SK-N-MC (cell line): ENCODE measurements at regions not wholly inside any gene's neighbourhood (a gene's known extent, or its start where the extent isn't known, plus 50 kb on each side); places are given as distances from the start of the nearest gene placed in this dataset.

Source experiments
- EZH2 ChIP-seq: fragments of 200-600 bp; sonication (generic); IDR thresholded peaks from one replicate; pipeline ENCODE4 v1.6.1; 2017; ENCODE audit warnings: antibody characterized with exemption
- FOXP2 ChIP-seq: optimal IDR thresholded peaks from 2 replicates; pipeline ENCODE3; 2011; ENCODE audit warnings: mild to moderate bottlenecking, moderate library complexity; ENCODE audit not compliant: insufficient read depth; ENCODE audit errors: extremely low read length, control extremely low read depth
- POLR2AphosphoS5 ChIP-seq: IDR thresholded peaks from 2 replicates; pipeline ENCODE4 v1.6.1; 2012; ENCODE audit warnings: mild to moderate bottlenecking, low read depth, low read length, borderline replicate concordance

DNA sequence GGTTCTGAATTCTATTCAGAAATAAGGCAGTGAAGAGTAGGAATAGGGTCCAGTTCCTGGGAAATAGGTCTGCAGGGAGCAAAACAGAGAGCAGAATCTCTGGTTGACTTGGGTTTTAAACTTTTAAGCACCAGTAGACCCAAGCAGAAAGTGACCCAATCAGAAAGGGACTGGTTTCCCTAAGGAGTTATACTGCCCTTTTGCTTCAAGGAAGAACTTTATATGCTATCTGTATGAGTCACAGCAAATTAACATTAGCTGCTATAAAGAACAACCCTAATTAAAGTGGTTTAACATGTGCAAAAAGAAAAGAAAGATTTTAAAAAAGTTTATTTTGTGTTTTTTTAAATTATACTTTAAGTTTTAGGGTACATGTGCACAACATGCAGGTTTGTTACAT lies 263.6 kb upstream of the EMCN start:
- TF ChIP-seq POLR2AphosphoS5: no peak
- TF ChIP-seq EZH2: no peak
- no peak for TF ChIP-seq FOXP2
